HUES64 (cell line): ENCODE measurements at regions not wholly inside any gene's neighbourhood (a gene's known extent, or its start where the extent isn't known, plus 50 kb on each side); places are given as distances from the start of the nearest gene placed in this dataset.

ENCODE experiments used
- H3K27ac ChIP-seq: 2 replicates; pipeline ENCODE4 v1.7.0; 2013; ENCODE audit warnings: low read depth, low read length, inconsistent platforms
- H3K27me3 ChIP-seq: 2 replicates; pipeline ENCODE4 v1.6.1; 2013; ENCODE audit warnings: mild to moderate bottlenecking, low read length; ENCODE audit not compliant: insufficient read depth
- H3K36me3 ChIP-seq: 2 replicates; pipeline ENCODE4 v1.6.1; 2013; ENCODE audit warnings: mild to moderate bottlenecking, low read length; ENCODE audit not compliant: insufficient read depth
- H3K4me1 ChIP-seq: 2 replicates; pipeline ENCODE4 v1.6.1; 2013; ENCODE audit warnings: mild to moderate bottlenecking, low read length, moderate library complexity; ENCODE audit not compliant: insufficient read depth
- H3K4me3 ChIP-seq: 2 replicates; pipeline ENCODE4 v1.5.1; 2013; ENCODE audit warnings: mild to moderate bottlenecking, low read length, moderate library complexity
- H3K9ac ChIP-seq: 2 replicates; pipeline ENCODE4 v1.6.1; 2013; ENCODE audit warnings: mild to moderate bottlenecking, low read depth, low read length
- H3K9me3 ChIP-seq: 2 replicates; pipeline ENCODE4 v1.6.1; 2013; ENCODE audit warnings: low read depth, low read length; ENCODE audit not compliant: insufficient read depth
- WGBS: fragments of 150-250, 120-280 bp; methylation state at CpG from one replicate; pipeline ENCODE4 v1.1.7; 2013; ENCODE audit warnings: missing lambda C conversion rate; 5-methylcytosine and 5-hydroxymethylcytosine counted together

DNA sequence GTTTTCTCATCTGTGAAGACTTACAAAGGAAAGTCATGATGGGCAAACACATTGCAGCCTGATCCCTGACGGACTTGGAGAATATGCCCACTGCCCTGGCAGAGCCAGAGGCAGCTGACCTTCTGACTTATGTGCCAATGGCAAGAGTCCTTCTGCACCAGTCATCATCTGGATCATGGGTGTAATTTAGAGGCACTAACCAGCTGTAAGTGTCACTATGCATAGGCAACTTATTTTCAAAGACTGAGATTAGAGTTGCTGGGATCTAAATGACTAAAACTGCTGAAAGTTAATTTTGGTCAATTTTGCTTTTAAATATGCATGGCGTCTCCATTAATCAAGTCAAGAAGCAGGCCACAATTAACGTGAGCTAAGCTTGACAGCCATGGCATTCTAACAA is 261.2 kb downstream of the BCL11A start:
- H3K36me3 ChIP-seq: no peaks in the 10 kb centered on the region
- 92% methylated on average over 3 of the region's 3 CpGs for WGBS

DNA sequence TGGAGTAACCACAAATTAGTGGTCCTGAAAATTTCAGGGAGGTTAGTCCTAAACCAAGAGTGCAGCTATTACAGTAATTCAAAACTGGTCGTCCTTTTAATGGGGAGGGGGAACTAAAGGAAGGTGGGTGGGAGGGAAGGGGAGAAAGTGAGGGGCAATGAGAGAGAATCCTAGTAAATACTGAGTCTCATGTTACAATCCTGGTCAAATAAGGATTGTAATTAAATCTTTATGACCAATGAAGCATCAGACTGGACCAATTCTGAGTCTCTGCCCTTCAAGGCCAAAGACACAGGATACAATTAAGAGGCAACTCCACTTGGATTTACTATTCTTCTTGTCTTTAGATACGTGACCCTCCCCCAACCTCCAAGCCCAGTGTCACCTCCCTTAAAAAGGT is 262.9 kb downstream of the BCL11A start:
- Histone ChIP-seq H3K9ac (no peak overlapping the region), H3K27me3 (no peaks in the 10 kb centered on the region), H3K4me3 (no peak overlapping the region), H3K36me3 (no peaks in the 10 kb centered on the region), H3K27ac (no peak overlapping the region), H3K9me3 (no peaks in the 10 kb centered on the region), H3K4me1 (peaks cover 12% of the 10 kb centered on the region)
- WGBS: 51% methylated on average over 2 of the region's 2 CpGs

More for the DNA sequence above, 261.2 kb downstream of the BCL11A start:
- Histone ChIP-seq H3K4me3 (no peak overlapping the region), H3K4me1 (peaks cover 13% of the 10 kb centered on the region), H3K27me3 (no peaks in the 10 kb centered on the region), H3K9me3 (no peaks in the 10 kb centered on the region), H3K9ac (no peak overlapping the region), H3K27ac (no peak overlapping the region)

DNA sequence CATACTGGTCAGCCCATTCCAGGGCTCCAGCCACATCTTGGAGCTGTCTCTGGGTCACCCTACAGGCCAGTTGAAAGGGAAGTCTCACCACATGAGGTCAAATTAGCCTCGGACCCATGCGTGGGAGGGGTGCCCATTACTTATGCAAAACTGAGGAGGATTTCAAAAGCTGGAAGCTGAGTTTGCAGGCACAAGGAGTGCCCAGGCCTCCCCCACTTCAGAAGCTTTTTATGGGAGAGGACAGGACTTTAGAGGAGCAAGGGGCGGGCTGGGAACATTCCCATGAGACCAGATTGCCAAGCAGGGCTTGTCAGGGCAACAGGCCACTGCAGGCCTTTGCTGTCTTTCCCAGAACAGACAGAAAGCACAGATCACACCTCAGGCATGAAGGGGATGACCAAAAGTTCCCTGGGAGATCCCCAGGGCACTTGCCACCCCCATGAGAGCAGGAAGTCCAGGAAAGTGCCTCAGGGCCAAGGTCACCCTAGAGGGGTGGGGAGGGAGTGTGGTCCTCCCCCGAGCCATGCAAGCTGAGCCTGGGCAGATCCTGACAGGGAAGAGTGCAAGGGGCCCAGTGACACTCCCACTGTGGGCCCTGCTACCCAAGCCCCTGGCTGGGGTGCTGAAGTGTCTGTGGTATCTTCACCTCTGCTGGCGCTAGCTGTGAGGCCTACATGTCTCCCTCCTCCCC is 267.7 kb downstream of the BCL11A start:
- H3K9ac ChIP-seq: no peak overlapping the region
- no peaks in the 10 kb centered on the region for H3K9me3 ChIP-seq
- no peak overlapping the region for H3K27ac ChIP-seq
- peaks cover 5% of the 10 kb centered on the region; the same call in 1 of the 2 replicates for H3K4me1 ChIP-seq
- no peaks in the 10 kb centered on the region for H3K36me3 ChIP-seq
- H3K27me3 ChIP-seq: no peaks in the 10 kb centered on the region
- no peak overlapping the region for H3K4me3 ChIP-seq
- 53% methylated on average over 5 of the region's 5 CpGs for WGBS

DNA sequence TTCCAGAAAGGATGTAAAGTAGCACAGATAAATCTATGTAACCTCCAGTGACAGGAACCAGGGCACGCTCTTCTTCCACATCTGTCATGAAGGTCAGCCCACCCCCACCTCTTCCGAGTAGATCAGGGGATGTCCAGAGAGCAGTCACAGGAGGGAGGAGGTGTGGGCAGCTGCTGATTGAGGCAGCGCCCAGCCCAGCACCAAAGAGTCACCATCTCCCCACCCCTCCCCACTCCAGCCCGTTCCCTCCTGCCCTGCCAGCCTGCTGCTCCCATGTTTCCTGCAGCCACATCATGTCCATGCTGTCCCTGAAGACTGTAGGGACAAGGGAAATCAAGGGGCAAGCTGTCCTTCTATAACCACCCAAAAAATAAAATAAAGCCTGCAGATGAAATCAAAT is 269.8 kb downstream of the BCL11A start:
- Histone ChIP-seq H3K27me3 (no peaks in the 10 kb centered on the region), H3K4me1 (no peaks in the 10 kb centered on the region), H3K27ac (no peak overlapping the region), H3K36me3 (no peaks in the 10 kb centered on the region), H3K9me3 (no peaks in the 10 kb centered on the region), H3K9ac (no peak overlapping the region), H3K4me3 (no peak overlapping the region)
- WGBS: 90% methylated on average over 3 of the region's 4 CpGs

DNA sequence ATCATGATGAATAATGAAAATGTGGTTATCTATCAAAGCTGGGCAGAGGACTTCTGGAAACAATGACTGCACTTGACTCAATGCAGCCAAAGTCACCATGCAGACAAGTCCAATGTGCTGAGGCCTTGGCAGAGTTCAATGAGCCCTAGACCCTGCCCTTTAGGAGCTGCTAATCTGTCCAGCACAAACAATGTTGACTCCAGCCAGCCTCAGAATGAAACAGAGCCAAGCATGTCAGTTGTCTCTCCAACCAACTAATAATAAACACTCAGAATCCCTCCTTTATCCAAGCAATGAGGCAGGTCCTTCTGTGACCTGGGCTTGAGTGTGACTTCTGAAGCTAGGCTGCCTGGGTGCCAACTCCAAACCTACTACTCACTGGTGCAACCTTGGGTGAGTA is 270.6 kb downstream of the BCL11A start:
- H3K27ac ChIP-seq: no peak overlapping the region
- H3K4me1 ChIP-seq: no peaks in the 10 kb centered on the region
- H3K9ac ChIP-seq: no peak overlapping the region
- no peaks in the 10 kb centered on the region for H3K36me3 ChIP-seq
- H3K4me3 ChIP-seq: no peak overlapping the region
- no peaks in the 10 kb centered on the region for H3K9me3 ChIP-seq
- H3K27me3 ChIP-seq: no peaks in the 10 kb centered on the region

DNA sequence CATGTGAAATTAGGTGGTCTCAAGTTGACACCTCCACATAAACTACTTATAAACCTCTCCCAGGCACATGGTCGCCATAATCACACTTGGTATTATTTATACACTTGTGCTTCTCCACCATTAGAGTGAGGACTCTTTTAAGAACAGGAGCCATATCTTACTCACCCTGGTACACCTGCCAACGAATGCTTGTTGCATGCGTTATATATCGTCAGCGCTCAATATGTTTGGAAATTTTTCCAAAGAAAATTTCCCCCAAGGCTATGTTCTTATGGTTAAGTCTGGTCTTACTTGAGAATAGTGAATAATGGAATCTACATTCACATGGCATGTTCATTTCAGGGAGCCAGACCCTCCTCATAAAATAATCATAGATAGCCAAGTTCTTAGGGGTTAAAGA is 271.7 kb downstream of the BCL11A start:
- no peaks in the 10 kb centered on the region for H3K4me1 ChIP-seq
- no peaks in the 10 kb centered on the region for H3K27me3 ChIP-seq
- no peaks in the 10 kb centered on the region for H3K36me3 ChIP-seq
- H3K9me3 ChIP-seq: no peaks in the 10 kb centered on the region
- H3K9ac ChIP-seq: no peak overlapping the region
- WGBS: 98% methylated on average over 2 of the region's 5 CpGs
- no peak overlapping the region for H3K4me3 ChIP-seq
- no peak overlapping the region for H3K27ac ChIP-seq

DNA sequence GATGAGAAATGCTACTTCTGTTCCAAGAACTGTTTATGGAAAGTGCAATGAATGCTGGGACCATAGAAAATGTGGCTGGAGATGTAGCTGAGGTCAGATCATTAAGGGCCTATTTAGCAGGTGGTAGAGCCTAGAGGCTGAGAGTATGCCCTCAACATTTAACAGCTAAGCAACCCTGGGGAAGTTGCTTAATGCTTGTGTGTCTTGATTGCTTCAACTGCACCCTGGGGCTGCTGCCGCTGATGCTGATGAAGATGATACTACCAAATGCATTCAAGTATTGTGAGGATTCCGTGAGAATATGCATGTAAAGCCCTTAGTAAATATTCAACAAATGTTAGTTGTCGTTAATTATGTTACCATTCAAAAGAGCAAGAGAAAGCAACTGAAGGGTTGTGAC is 273.2 kb downstream of the BCL11A start:
- Histone ChIP-seq H3K9ac (no peak overlapping the region), H3K9me3 (peaks cover under 1% of the 10 kb centered on the region; the same call in 1 of the 2 replicates), H3K27me3 (no peaks in the 10 kb centered on the region), H3K4me1 (no peaks in the 10 kb centered on the region), H3K36me3 (no peaks in the 10 kb centered on the region), H3K27ac (no peak overlapping the region), H3K4me3 (no peak overlapping the region)
- 99% methylated on average over 3 of the region's 3 CpGs for WGBS

DNA sequence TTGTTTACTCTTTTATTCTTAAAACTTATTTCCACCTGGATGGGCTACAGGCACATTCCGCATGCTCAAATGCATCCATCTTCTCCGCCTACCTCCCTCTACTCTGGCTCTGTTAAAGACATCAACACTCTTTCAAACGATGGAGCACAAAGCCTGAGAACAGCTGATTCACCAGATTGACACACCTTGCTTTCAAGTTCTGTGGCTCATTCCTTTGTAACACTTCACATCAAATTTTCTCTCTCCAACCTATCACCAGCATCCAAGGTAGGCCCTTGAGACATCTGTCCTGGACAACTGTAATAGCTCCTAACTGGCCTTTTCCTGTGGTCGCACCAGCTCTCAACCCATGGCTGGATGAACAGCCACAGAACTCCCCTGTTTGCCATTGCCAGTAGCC is 274.5 kb downstream of the BCL11A start:
- H3K27ac ChIP-seq: no peak overlapping the region
- no peaks in the 10 kb centered on the region for H3K4me1 ChIP-seq
- H3K36me3 ChIP-seq: no peaks in the 10 kb centered on the region
- no peaks in the 10 kb centered on the region for H3K27me3 ChIP-seq
- H3K4me3 ChIP-seq: no peak overlapping the region
- WGBS: 81% methylated on average over 4 of the region's 4 CpGs
- H3K9me3 ChIP-seq: peaks cover 11% of the 10 kb centered on the region
- no peak overlapping the region for H3K9ac ChIP-seq

DNA sequence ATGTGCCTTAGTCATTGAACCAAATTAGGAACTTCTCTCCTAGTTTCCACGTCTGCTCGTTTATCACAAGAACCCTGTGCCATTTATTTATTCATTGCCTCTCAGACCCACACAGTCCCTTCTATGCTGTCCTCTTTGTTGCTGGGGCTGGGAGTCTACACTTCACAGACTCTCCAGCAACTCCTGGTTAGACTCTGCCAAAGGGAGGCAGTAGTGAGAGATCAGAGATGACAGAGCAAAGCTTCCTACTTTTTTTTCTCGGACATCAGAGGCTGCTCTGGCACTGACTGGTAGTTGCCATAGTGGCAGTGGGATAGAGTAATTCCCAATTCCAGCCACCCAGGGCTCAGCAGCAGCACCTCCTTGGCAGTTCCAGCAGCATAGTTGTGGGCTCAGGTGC is 277.5 kb downstream of the BCL11A start:
- H3K27me3 ChIP-seq: no peaks in the 10 kb centered on the region
- H3K4me3 ChIP-seq: no peak overlapping the region
- H3K27ac ChIP-seq: no peak overlapping the region
- WGBS: 85% methylated on average over 3 of the region's 3 CpGs
- no peaks in the 10 kb centered on the region for H3K36me3 ChIP-seq
- H3K9me3 ChIP-seq: peaks cover 11% of the 10 kb centered on the region
- H3K9ac ChIP-seq: no peak overlapping the region
- H3K4me1 ChIP-seq: peaks cover 5% of the 10 kb centered on the region

DNA sequence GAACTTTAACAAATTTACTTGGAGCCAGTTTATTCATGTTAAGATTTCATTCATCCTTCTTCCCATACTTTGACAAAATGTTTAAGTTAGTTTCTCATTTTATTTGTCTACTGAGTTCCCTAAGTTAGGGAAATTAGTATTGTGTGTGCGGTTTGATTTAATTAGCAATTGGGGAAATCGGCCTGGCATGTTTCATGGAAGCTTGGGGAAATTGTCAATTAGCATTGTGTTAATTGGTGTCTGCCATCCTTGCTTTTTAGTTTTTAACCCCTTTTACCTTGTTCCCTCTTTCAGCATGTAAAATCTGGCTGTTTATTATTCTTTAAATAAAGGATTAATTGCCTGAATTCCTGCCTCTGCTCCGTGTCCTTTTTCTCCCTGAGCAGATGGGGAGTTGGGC is 279.6 kb downstream of the BCL11A start:
- Histone ChIP-seq H3K36me3 (no peaks in the 10 kb centered on the region), H3K27me3 (no peaks in the 10 kb centered on the region), H3K9me3 (peaks cover 11% of the 10 kb centered on the region), H3K4me3 (no peak overlapping the region), H3K27ac (no peak overlapping the region), H3K9ac (no peak overlapping the region), H3K4me1 (peaks cover 5% of the 10 kb centered on the region)
- 93% methylated on average over 3 of the region's 3 CpGs for WGBS

DNA sequence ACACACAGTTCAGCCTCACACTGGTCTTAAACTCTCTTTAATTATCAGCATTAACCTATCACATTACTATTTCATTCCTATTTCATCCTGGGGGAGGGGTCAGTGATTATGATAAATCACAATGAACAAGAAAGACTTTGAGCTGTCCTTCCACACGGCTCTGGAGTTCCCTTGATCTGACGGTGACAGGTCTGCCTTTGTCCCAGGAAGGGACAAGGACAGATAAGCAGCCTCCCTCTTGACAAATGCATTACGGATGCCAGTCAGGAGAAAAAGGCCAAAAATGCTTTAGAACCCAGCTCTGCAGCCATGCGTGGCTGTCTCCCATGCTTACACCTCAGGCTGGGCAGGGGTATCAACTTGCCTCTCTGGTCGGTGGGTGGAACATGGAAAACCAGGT is 281.7 kb downstream of the BCL11A start:
- no peak overlapping the region for H3K4me3 ChIP-seq
- peaks cover 5% of the 10 kb centered on the region for H3K4me1 ChIP-seq
- H3K9ac ChIP-seq: no peak overlapping the region
- 85% methylated on average over 5 of the region's 5 CpGs for WGBS
- peaks cover 11% of the 10 kb centered on the region for H3K9me3 ChIP-seq
- H3K27me3 ChIP-seq: no peaks in the 10 kb centered on the region
- H3K36me3 ChIP-seq: no peaks in the 10 kb centered on the region
- no peak overlapping the region for H3K27ac ChIP-seq

DNA sequence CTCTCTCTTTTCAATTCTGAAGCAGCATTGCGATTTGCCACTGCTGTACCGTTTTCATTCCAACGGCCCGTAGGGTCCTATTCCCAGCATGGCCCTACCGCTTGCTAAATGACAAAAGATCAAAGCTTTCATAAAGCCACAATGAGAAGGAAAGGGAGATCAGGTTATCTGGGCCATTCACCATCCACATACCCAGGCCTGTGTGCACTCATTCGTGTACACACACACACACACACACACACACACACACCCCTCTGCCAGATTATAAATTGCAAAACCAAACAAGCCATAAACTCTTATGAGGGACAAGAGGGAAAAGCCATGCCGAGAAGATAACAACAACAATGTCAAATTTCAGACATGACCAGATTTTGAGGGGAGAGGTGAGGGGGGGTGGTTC is 282.3 kb downstream of the BCL11A start:
- H3K36me3 ChIP-seq: no peaks in the 10 kb centered on the region
- 63% methylated on average over 6 of the region's 7 CpGs for WGBS
- H3K27me3 ChIP-seq: no peaks in the 10 kb centered on the region
- no peak overlapping the region for H3K27ac ChIP-seq
- peaks cover 5% of the 10 kb centered on the region for H3K4me1 ChIP-seq
- H3K9ac ChIP-seq: no peak overlapping the region
- peaks cover 11% of the 10 kb centered on the region for H3K9me3 ChIP-seq
- no peak overlapping the region for H3K4me3 ChIP-seq
